Epithelial cell of proximal tubule (primary cell): ENCODE measurements at regions not wholly inside any gene's neighbourhood (a gene's known extent, or its start where the extent isn't known, plus 50 kb on each side); places are given as distances from the start of the nearest gene placed in this dataset.

Source experiments
- DNase-seq: peaks from one replicate; pipeline ENCODE4 v3.0.0-alpha.2; 2011; ENCODE audit warnings: low read depth
- H3K4me3 ChIP-seq: 2 replicates; pipeline ENCODE4 v1.5.1; 2011; ENCODE audit warnings: low read depth, mild to moderate bottlenecking, low read length
- CTCF ChIP-seq: conservative IDR thresholded peaks from 2 replicates; pipeline ENCODE4 v1.5.1; 2012; ENCODE audit warnings: low read depth, mild to moderate bottlenecking, low read length

GRCh38 chr6:66048684-66049474 lies 341.9 kb upstream of the EYS start:
- DNase-seq, result no peak
- H3K4me3 ChIP-seq, result no peak overlapping the region
- TF ChIP-seq CTCF, result no peak

- H3K4me3 ChIP-seq, result no peak overlapping the region
- no peak for TF ChIP-seq CTCF
- no peak for DNase-seq
These were observed 325.6 kb upstream of the EYS start for GRCh38 chr6:66032626-66033025.

GRCh38 chr6:66029391-66029790 lies 322.4 kb upstream of the EYS start:
- no peak for TF ChIP-seq CTCF
- H3K4me3 ChIP-seq, result no peak overlapping the region
- no peak for DNase-seq

GRCh38 chr6:65999288-65999791 lies 292.3 kb upstream of the EYS start:
- TF ChIP-seq CTCF, result no peak
- no peak for DNase-seq

GRCh38 chr6:65998544-65998943 lies 291.5 kb upstream of the EYS start:
- no peak for DNase-seq
- TF ChIP-seq CTCF, result no peak
- no peak overlapping the region for H3K4me3 ChIP-seq

More at GRCh38 chr6:65999288-65999791, 292.3 kb upstream of the EYS start:
- H3K4me3 ChIP-seq, result no peak overlapping the region

- TF ChIP-seq CTCF, result no peak
- no peak for DNase-seq
- H3K4me3 ChIP-seq, result no peak overlapping the region
These were observed 290.5 kb upstream of the EYS start for GRCh38 chr6:65997539-65997938.

- no peak for DNase-seq
- no peak overlapping the region for H3K4me3 ChIP-seq
- TF ChIP-seq CTCF, result no peak
These were observed 289.1 kb upstream of the EYS start for GRCh38 chr6:65996096-65996495.
